ENCODE measurements at regions not wholly inside any gene's neighbourhood (a gene's known extent, or its start where the extent isn't known, plus 50 kb on each side); places are given as distances from the start of the nearest gene placed in this dataset.

DNA sequence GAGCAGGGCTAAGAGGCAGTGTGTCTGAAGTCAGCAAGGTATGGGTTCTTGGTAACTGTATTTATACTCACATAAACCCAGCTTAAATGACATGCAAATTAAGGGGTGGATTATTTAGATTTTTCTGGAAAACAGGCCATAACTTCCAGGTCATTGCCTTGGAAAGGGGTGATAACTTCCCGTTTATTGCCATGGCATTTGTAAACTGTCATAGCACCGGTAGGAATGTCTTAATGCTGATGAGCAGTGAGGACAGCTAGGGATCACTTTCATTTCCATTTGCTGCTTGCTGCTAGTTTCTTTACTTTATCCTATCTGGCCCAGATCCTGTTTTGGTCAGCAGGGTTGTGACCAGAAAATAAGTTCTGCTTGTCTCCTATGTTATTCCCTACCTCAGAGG is 1336.7 kb downstream of the CDH11 start:
- TF ChIP-seq, protein P1, sequence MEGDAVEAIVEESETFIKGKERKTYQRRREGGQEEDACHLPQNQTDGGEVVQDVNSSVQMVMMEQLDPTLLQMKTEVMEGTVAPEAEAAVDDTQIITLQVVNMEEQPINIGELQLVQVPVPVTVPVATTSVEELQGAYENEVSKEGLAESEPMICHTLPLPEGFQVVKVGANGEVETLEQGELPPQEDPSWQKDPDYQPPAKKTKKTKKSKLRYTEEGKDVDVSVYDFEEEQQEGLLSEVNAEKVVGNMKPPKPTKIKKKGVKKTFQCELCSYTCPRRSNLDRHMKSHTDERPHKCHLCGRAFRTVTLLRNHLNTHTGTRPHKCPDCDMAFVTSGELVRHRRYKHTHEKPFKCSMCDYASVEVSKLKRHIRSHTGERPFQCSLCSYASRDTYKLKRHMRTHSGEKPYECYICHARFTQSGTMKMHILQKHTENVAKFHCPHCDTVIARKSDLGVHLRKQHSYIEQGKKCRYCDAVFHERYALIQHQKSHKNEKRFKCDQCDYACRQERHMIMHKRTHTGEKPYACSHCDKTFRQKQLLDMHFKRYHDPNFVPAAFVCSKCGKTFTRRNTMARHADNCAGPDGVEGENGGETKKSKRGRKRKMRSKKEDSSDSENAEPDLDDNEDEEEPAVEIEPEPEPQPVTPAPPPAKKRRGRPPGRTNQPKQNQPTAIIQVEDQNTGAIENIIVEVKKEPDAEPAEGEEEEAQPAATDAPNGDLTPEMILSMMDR (IDR thresholded peaks at IDR 0.05), result no peak
- TF ChIP-seq SIN3A (IDR thresholded peaks at IDR 0.05; ENCODE audit: borderline replicate concordance, insufficient read depth, low read depth, low read length) (no peak), REST (IDR thresholded peaks at IDR 0.05; ENCODE audit: insufficient read depth in 1 of 2, low read depth in 2 of 2, low read length in 1 of 2) (no peak), POLR2AphosphoS5 (IDR thresholded peaks at IDR 0.05; ENCODE audit: low read depth, low read length) (no peak), TCF7L2 (IDR thresholded peaks at IDR 0.05; ENCODE audit: low read depth, low read length) (no peak)
